DND-41 (cell line): ENCODE measurements at regions not wholly inside any gene's neighbourhood (a gene's known extent, or its start where the extent isn't known, plus 50 kb on each side); places are given as distances from the start of the nearest gene placed in this dataset.

Experiments
- ATAC-seq: fragments of 200-7000 bp; cut with Tn5 transposase; 3 replicates; pipeline ENCODE4 v1.9.1; 2021; ENCODE audit warnings: low read depth; ENCODE audit not compliant: insufficient read depth
- DNase-seq: peaks from one replicate; pipeline ENCODE4 v3.0.0-alpha.2; 2020
- H2AFZ ChIP-seq: 2 replicates; pipeline ENCODE4 v1.6.0; 2012; ENCODE audit warnings: low read depth, low read length
- H3K27ac ChIP-seq: 2 replicates; pipeline ENCODE4 v1.5.1; 2012; ENCODE audit warnings: low read length, inconsistent platforms
- H3K27me3 ChIP-seq: fragments of 200-600 bp; sonication (generic); 2 replicates; pipeline ENCODE4 v1.6.0; 2012; ENCODE audit warnings: low read length, mild to moderate bottlenecking, inconsistent platforms; ENCODE audit not compliant: insufficient read depth, poor library complexity
- H3K36me3 ChIP-seq: 2 replicates; pipeline ENCODE4 v1.5.1; 2012; ENCODE audit warnings: low read length, inconsistent platforms; ENCODE audit not compliant: insufficient read depth
- H3K4me1 ChIP-seq: 2 replicates; pipeline ENCODE4 v1.5.1; 2012; ENCODE audit warnings: mild to moderate bottlenecking, low read length; ENCODE audit not compliant: insufficient read depth
- H3K4me2 ChIP-seq: 2 replicates; pipeline ENCODE4 v1.6.0; 2012; ENCODE audit warnings: mild to moderate bottlenecking, moderate library complexity, low read length, inconsistent platforms; ENCODE audit not compliant: insufficient read depth
- H3K4me3 ChIP-seq, 2 experiments: fragments of 200-600 bp in 1 of 2; shearing (Covaris generic) in 1 of 2; 2 replicates each; pipeline ENCODE4 v1.5.1; 2012 to 2016; ENCODE audit warnings: inconsistent platforms in 2 of 2, low read length in 2 of 2, mild to moderate bottlenecking in 2 of 2, low read depth in 1 of 2, moderate library complexity in 1 of 2
- H3K79me2 ChIP-seq: 2 replicates; pipeline ENCODE4 v1.6.0; 2012; ENCODE audit warnings: low read length, inconsistent platforms; ENCODE audit not compliant: insufficient read depth
- H3K9ac ChIP-seq: 2 replicates; pipeline ENCODE4 v1.6.0; 2012; ENCODE audit warnings: low read depth, mild to moderate bottlenecking, inconsistent platforms, low read length, moderate library complexity
- H3K9me3 ChIP-seq: 2 replicates; pipeline ENCODE4 v1.5.1; 2012; ENCODE audit warnings: low read length, moderate library complexity, mild to moderate bottlenecking, inconsistent platforms; ENCODE audit not compliant: insufficient read depth, severe bottlenecking
- H4K20me1 ChIP-seq: 2 replicates; pipeline ENCODE4 v1.6.0; 2012; ENCODE audit warnings: low read length; ENCODE audit not compliant: insufficient read depth
- CTCF ChIP-seq: IDR thresholded peaks from 2 replicates; pipeline ENCODE4 v1.5.1; 2012; ENCODE audit warnings: borderline replicate concordance, low read length, moderate library complexity, mild to moderate bottlenecking; ENCODE audit not compliant: poor library complexity, severe bottlenecking; ENCODE audit errors: extremely low read depth
- EZH2 ChIP-seq: IDR thresholded peaks from 3 replicates; pipeline ENCODE4 v1.6.1; 2012; ENCODE audit warnings: borderline replicate concordance, low read depth, mild to moderate bottlenecking, moderate library complexity, low read length, inconsistent platforms; ENCODE audit not compliant: severe bottlenecking

GRCh38 chr16:66250686-66251431, 115.6 kb upstream of the CDH5 start:
- Histone ChIP-seq H3K9ac (no peak overlapping the region), H3K36me3 (no peaks in the 10 kb centered on the region), H2AFZ (no peak overlapping the region), H4K20me1 (no peaks in the 10 kb centered on the region), H3K4me2 (no peak overlapping the region), H3K27me3 (peaks cover 6% of the 10 kb centered on the region), H3K9me3 (peaks cover 2% of the 10 kb centered on the region), H3K27ac (no peak overlapping the region), H3K79me2 (no peaks in the 10 kb centered on the region), H3K4me3 (no peak overlapping the region), H3K4me1 (no peaks in the 10 kb centered on the region)
- TF ChIP-seq EZH2 = no peak
- no peak for TF ChIP-seq CTCF
- ATAC-seq (no peak), DNase-seq (no peak)

- H3K27ac ChIP-seq = no peak overlapping the region
Observed at GRCh38 chr16:66247516-66248481, 118.7 kb upstream of the CDH5 start.

GRCh38 chr16:66245868-66246267, 120.6 kb upstream of the CDH5 start:
- H3K9ac ChIP-seq = no peak overlapping the region
- DNase-seq (no peak), ATAC-seq (no peak)
- no peak overlapping the region for H3K4me2 ChIP-seq
- H3K4me3 ChIP-seq = no peak overlapping the region
- no peak overlapping the region for H3K27ac ChIP-seq
- H3K27me3 ChIP-seq = peaks cover 6% of the 10 kb centered on the region
- H3K79me2 ChIP-seq = no peaks in the 10 kb centered on the region
- TF ChIP-seq EZH2 (no peak), CTCF (no peak)
- no peaks in the 10 kb centered on the region for H4K20me1 ChIP-seq
- H2AFZ ChIP-seq = no peak overlapping the region
- no peaks in the 10 kb centered on the region for H3K9me3 ChIP-seq
- no peaks in the 10 kb centered on the region for H3K36me3 ChIP-seq
- no peaks in the 10 kb centered on the region for H3K4me1 ChIP-seq

More at GRCh38 chr16:66247516-66248481, 118.7 kb upstream of the CDH5 start:
- TF ChIP-seq EZH2 = no peak
- TF ChIP-seq CTCF = no peak
- Histone ChIP-seq H3K4me3 (no peak overlapping the region), H3K4me1 (no peaks in the 10 kb centered on the region), H3K79me2 (no peaks in the 10 kb centered on the region), H3K9ac (no peak overlapping the region), H3K27me3 (peaks cover 6% of the 10 kb centered on the region), H2AFZ (no peak overlapping the region), H3K9me3 (no peaks in the 10 kb centered on the region), H3K36me3 (no peaks in the 10 kb centered on the region), H4K20me1 (no peaks in the 10 kb centered on the region), H3K4me2 (no peak overlapping the region)
- no peak for DNase-seq
- ATAC-seq = no peak
